T-helper 1 cell treated with Interleukin-12 subunit alpha and Interleukin-12 subunit beta and Interleukin-4 antibody, amounts not matched to agents 30 ng/mL and 1 ng/mL, for 36 hours (primary cell): ENCODE measurements at regions not wholly inside any gene's neighbourhood (a gene's known extent, or its start where the extent isn't known, plus 50 kb on each side); places are given as distances from the start of the nearest gene placed in this dataset.
"Not testable (repeated sequence)": the region's sequence is repeated elsewhere in the genome, so short reads cannot be mapped to it uniquely, and the experiment has no call there.

ENCODE experiments used
- intact Hi-C: fragments of 100-400 bp; cut with micrococcal nuclease; formaldehyde crosslinking; loops from one replicate; pipeline ENCODE4 v1.15.1; 2024

DNA sequence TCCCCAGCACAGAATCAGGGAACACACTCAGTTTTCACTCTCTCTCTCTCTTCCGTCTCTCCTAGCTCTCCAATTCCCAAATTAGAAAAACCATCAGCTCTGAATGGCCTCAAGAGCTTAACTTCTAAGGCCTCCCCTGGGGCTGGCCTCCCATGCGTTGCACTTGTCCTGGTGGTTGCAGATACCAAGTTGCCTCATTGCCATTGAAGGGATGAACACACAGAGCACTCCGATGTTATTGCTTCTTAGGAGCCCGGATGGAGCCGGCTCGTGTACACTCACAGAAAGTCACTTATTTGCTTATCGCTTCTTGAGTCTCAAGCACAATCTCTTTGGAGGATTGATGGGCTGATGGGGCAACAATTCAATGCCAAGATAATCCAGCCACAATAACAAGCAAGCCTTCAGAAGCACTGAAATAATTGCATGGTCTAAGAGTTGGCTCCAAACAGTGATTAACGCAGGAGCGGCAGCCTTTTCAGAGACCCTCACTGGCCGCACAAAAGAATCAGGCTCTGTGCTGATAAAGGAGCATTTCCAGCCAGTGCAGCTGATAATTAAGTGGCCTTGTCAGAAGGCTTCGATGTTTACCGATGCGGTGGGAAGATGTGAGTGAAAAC, 175.8 kb upstream of the TMEM132C start:
- intact Hi-C loops, result no loop called here

DNA sequence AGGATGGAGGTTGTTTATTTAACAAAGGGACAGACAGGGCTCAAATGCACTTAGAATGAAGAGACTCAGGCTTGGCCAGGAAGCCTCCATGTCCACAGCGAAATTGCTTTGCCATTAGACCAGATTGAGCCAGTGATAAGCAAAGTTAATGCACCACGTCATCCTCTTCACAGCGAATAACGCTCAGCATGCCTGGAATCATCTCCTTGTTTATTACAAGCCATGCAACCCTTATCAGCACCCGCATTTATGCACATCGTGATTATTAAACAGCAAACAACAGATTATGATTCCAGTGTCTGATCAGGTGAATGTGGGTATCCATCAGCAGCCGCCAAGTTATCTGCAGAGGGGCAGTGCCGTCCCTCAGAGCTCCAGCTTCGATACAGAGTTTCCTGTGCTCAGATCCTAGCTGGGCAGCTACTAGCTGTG, 175.0 kb upstream of the TMEM132C start:
- intact Hi-C loops, result no loop called here

DNA sequence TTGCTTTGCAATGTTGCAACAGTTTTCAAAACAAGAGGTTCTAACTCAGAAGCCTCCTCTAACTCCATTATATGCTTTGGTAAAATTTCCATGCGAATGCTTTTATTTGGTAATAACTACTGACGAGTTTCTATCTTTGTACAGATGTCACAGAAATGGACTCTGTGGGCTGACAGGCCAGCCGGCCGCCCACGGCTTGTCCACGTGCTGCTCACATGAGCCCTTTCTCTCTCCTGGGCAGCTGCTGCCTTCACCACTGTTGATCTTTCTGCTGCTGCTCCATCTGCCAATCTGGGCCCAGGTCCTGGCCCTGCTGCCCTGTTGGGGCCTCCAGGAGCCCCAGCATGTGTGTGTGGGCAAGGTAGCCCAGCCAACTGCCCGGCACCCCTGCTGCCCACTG, 168.2 kb upstream of the TMEM132C start:
- intact Hi-C loops, result no loop called here

DNA sequence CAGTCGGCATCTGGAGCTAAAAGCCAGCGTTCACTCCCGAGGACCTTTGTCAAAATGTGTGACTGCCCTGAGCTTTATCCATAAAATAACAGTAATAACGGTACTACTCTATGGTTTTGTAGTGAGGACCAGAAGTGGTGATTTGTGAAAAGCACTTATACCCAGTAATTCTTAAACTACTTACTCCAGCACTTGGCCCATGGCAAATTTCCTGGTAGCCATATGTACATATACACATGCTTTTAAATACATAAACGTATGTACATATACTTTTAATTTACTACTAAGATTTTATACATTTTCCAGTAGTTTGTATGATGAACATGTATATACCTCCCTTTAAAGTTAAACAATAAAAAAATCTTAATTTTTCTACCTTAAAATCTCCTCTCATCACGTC, 163.8 kb upstream of the TMEM132C start:
- intact Hi-C loops, result no loop called here

DNA sequence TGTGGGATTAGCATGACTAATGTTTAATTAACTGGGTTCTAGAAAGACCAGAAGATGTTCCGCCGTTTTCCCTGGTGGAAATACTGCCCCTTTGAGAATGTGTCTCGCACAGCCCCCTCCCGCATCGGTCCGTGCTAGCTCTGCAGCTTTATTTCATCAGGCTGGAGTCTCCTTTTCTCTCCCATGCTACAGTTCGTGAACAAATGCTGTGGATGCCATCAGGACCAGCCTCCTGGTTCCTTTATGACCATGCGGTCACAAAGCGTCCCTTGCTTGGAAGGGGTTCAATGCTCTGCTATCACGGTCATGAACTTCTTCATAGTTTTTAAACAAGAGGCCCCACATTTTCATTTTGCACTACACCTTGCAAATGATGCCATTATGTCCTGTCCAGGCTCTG, 157.7 kb upstream of the TMEM132C start:
- intact Hi-C loops, result no loop called here

DNA sequence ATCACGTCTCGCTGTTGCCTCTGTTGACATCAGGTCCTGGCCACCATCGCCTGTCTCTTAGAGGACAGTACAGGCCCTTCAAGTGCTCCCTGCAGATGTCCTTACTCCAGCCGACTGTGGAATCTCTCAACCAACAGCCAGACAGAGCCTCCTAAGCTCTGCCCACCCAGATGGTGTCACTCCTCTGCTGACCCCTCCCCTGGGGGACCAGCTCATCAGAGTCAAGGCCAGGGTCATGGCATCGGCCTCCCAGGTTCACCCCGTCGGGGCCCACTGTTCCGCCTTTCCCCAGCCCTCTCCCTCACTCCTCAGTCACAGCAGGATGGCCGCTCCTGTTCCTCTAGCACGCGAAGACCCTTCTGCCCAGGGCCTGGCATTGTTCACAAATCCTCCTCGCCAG, 157.3 kb upstream of the TMEM132C start:
- intact Hi-C loops, result no loop called here

DNA sequence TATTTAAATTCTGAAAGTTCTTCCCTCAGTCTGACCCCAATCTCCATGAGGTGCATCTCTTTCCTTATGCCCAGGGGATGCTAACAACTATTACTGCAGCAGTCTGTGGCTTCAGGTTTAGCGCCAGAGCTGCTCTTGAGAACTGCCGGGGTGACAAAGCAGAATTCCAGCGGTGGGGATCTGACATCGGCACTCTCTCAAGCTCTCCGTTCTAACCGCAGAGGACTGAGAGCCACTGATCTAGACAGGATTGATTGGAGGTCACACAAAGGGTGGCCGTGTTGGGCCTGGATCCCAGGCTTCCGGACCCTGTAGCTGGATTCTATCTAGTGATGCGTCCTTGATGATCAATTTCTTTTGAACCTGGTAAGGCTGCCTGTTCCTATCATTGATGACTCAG, 155.6 kb upstream of the TMEM132C start:
- intact Hi-C loops, result no loop called here

DNA sequence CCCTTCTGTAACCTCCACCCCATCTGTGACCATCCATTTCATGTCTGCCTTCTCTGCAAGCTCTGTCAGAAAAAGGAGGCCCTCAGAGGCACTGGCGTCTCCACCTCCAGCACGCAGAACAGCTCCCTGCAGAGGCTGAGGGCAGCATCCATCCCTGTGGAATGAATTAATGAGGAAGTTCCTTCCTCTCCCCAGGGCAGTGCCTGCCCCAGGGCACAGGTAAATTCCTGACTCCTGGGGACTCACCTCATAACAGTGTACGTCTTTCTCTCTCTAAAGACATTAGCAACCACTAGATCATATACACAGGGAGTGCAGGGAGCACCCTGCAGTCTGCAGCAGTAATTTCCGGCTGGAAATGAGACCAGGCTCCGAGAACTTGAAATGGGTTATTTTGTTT, 155.0 kb upstream of the TMEM132C start:
- intact Hi-C loops, result no loop called here

DNA sequence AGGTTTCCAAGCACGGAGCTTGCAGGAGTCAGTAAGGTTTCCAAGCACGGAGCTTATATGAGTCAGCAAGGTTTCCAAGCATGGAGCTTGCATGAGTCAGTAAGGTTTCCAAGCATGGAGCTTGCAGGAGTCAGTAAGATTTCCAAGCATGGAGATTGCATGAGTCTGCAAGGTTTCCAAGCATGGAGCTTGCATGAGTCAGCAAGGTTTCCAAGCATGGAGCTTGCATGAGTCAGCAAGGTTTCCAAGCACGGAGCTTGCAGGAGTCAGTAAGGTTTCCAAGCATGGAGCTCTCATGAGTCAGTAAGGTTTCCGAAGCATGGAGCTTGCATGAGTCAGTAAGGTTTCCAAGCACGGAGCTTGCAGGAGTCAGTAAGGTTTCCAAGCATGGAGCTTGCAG, 153.7 kb upstream of the TMEM132C start:
- intact Hi-C loops, result not testable (repeated sequence)

DNA sequence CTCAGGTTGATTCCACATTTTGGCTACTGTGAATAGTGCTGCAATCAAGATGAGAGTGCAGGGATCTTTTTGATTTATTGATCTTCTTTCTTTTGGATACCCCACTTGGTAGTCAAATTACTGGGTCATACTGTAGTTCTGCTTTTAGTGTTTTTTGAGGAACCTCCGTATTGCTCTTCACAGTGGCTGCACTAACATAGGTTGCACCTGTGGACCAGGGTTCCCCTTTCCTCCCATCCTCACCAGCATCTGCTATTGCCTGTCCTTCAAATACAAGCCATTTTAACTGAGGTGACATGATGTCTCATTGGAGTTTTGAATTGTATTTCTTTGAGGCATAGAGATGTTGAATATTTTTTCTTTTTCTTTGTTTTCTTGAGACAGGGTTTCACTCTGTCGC, 152.5 kb upstream of the TMEM132C start:
- intact Hi-C loops, result no loop called here

DNA sequence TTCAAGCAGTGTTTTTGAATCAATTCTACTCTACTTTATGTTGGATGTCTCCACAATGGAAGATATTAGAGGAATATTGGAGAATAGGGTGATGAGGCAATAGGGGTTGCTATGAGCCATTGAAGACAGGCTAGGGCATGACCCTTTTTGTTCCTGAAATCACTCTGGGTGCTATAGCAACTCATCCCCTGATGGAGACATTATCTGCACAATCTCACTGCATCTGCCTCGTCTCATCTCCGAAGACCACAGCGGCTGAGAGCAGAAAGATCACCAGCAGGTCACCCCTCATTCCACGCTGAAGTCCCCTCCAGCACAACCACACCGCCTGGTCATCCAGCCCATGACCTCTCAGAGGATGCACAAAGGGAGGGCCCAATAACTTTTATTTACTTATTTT, 150.4 kb upstream of the TMEM132C start:
- intact Hi-C loops, result no loop called here

DNA sequence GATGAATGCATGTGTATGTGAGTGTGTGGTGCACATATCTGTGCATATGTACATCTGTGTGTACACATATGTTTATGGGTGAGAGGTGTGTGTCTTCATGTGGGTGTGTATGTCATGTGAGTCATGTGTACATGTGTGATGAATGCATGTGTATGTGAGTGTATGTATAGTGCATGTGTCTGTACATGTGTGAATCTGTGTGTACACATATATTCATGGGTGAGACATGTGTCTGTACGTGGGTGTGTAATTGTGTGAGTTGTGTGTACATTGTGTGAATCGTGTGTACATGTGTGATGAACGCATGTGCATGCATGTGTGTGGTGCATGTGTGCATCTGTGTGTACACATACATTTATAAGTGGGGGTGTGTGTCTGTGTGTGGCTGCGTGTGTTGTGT, 146.9 kb upstream of the TMEM132C start:
- intact Hi-C loops, result no loop called here

DNA sequence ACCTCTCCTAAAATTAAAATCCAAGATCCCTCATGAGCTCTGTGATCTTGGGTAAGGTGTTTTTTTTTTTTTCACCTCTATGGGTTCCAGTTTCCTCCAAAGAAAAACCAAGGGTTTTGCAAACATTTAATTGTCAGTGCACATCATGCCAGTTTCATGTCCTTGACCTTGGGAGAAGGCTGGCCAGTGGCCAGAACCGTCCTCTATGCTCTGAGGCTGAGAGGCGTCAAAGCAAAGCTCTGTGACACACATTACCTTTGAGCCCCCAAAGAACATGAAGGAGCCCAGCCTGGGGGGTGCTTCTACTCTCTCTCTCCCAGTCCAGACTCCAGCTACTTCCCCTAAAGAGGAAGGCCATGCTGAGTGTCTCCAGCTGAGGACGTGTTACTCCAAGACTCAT, 145.5 kb upstream of the TMEM132C start:
- intact Hi-C loops, result no loop called here

DNA sequence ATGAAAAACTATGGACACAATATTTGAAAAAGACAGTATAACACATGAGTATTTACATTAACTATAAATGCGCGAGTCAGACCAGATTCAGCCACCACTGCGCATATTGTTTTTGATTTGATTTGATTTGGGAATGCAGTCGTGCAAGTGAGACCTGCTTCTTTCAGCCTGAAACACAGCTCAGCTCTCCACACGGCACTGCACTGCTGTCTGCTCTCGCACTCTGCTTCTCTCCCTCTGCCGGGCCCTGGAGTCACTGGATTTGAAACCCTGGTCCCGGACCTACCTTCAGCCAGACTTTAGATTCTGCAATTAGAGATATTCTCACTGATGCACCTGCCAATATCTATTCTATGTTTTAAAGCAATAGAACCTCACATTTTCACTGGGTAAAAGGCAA, 143.9 kb upstream of the TMEM132C start:
- intact Hi-C loops, result no loop called here

DNA sequence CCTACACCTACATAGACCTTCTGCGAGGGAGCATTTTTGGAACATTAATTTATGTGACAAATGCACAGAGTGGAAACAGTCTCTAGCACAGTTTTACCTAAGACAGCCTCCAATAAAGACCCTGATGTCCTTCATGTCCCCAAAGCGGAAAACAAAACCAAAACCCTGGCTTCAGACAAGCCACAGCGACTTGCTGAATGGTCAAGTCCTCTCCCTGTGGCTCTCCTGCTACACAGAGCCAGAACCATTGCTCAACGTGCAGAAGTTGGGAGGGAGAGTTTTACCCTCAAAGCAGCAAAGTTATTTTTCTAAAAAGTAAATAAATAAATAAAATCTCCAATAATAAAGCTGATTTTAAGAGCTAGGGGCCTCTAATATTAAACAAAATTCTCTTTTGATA, 135.0 kb upstream of the TMEM132C start:
- intact Hi-C loops, result no loop called here

DNA sequence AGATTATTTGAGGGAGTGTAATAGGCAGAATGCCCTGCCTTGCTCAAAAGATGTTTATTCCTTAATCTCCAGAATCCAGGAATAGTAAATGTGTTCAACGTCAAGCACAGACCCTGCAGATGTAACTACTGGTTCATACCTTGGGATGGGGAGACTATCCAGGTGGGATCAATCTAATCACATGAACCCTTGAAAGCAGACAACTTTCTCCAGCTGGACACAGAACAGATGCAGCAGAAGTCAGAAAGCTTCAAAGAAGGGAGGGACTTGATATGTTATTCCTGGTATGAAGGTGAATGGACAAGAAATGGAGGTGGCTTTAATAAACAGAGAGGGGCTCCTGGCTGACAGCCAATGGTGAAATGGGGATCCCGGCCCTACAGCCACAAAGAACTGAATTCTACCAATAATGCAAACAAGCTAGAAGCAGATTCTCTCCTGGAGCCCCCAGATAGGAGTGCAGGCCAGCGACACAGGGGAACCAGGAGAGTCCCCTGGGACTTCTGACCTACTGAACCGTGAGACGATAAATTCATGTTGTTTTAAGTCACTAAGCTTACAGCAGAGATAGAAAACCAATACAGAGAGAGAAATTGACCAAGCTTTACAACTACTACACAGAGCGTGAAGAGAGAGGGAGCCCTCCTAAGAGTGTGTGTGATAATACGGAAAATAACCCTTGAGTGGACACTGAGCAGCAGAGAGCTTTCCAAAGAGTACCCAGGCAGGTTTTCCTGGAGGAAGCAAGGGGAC, 133.5 kb upstream of the TMEM132C start:
- intact Hi-C loops, result no loop called here

DNA sequence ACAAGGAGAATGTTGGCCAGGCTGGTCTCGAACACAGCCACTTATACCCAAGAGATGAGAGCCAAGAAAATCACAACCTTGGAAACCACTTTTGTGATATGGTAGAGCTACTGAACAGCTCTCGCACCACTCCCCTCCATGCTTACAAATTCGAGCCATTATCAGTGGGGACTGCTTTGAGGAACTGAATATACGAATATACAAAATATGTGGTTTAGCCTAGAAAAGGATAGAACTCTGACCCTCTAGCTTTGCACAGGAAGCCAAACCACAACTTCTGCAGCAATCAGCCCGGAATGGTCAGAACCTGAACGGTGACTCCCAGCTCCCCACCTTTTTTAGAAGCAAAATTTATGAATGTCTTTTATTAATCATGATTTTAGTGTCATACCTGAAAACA, 129.8 kb upstream of the TMEM132C start:
- intact Hi-C loops, result no loop called here

DNA sequence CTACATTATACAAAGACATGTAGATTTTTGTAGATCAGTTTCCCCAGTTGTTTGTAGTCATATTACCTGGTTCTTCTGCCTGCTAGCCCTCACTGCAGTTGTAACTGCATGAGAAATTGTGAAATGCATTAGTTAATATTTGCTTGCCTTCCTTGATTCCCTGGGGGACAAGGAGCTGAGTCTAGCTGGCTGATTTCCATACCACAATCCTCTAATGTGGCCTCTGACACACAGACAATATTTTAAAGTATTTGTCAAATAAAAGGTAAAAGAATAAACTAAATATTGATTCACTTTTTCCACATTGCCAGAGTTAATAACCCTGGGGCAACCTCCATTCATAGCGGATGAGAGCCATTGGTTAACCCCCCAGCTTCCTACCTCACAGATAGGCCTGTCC, 128.8 kb upstream of the TMEM132C start:
- intact Hi-C loops, result no loop called here

DNA sequence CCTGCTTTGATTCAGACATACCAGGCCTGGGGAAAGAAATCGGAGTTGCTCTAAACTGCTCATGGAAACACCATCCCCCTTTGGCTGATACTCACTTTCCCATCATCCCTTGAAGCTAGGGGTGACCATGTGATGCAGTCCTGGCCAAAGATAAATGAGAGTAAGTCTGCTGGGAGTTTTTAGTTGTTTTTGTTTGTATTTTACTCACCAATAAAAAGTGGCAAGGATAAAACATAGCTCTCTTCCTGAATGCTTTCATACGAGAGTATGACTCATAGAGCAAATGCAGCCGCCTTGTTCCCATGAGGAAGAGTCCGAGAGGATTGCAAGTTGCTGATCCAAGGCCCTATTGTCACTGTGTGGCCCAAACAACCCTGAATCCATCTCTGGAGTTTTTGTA, 126.4 kb upstream of the TMEM132C start:
- intact Hi-C loops, result no loop called here

DNA sequence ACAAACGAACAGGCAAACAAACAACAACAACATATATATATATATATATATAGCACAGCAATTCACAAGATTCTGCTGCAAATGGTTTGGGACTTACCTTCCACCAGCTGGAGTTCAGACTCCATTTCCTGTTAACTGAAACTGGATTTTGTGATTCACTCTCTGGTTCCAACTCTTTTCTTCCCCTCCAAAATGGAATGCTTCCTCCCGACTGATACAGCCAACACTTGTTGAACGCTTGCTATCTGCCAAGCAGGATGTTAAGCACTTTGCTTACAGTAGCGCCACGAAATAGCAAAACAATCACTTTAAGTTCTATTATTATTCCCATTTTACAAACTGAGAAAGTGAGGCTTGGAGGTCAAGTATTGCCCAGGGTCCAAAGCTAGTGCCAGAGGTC, 116.0 kb upstream of the TMEM132C start:
- intact Hi-C loops, result no loop called here

DNA sequence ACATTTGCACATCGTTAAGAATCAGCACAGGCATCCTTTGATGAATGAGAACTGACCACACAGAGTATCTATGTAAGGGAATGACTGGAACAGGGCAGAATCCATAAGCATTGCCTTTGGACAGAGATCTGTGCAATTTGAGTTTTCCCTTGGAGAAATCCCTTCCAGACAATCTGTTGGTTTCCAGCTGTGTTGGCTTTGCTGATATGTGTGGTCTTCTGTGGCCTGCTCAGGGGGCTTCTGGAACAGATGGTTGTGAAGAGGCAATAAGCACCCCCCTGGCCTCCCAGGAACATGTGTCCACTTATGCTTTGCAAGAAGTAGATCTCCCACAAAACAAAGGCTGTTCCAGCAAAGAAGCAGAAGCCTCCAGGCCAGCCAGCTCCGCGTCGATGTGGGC, 111.4 kb upstream of the TMEM132C start:
- intact Hi-C loops, result no loop called here

DNA sequence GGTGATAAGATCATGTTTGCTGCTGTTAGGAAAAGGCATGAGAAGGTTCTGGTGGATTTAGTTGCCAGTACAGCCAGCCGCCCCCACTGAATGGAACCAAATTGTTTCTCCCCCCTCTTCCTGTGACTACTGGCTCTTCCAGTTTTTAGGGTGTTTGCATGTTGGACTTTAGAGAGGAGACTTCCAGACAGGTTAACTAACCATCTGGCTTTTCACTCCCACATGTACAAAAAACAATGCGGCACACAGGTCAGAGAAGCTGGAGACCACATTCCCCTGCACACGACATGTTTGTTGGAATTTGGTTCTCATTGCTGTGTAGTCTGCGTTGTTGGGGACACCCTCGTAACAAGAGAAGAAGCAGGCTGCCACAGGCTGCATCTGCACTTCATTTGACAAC, 103.9 kb upstream of the TMEM132C start:
- intact Hi-C loops, result no loop called here

DNA sequence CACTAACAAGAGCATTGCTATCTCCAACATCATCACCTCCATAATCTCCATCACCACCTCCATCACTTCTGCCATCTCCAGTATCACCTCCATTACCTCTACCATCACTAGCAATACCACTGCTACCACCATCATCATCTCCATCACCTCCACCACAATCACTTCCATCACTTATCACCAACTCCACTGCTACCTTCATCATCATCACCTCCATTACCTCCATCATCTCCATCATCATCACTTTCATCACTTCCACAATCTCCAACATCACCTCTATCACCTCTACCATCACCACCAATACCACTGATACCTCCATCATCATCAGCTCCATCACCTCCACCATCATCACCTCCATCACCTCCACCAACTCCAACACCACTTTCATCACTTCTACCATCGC, 102.4 kb upstream of the TMEM132C start:
- intact Hi-C loops, result no loop called here
